ENCODE measurements at regions not wholly inside any gene's neighbourhood (a gene's known extent, or its start where the extent isn't known, plus 50 kb on each side); places are given as distances from the start of the nearest gene placed in this dataset.

DNA sequence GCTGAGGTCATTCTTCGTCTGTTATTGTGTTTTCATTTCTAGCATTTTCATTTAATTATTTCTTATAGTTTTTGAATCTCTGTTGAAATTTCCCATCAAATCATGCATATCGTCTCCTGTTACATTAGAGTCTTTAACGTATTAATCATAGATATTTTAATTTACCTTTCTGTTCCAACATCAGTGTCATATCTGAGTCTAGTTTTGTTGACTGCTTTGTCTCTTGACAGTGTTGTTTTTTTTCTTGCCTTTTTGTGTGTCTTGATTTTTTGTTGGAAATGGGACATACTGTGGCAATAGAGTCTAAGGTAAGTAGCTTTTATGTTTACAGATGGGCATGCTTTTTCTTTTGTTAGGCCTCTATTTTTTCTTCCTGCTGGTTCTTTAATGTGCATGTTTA, 286.8 kb upstream of the THRB start:
- TF ChIP-seq, protein P1, sequence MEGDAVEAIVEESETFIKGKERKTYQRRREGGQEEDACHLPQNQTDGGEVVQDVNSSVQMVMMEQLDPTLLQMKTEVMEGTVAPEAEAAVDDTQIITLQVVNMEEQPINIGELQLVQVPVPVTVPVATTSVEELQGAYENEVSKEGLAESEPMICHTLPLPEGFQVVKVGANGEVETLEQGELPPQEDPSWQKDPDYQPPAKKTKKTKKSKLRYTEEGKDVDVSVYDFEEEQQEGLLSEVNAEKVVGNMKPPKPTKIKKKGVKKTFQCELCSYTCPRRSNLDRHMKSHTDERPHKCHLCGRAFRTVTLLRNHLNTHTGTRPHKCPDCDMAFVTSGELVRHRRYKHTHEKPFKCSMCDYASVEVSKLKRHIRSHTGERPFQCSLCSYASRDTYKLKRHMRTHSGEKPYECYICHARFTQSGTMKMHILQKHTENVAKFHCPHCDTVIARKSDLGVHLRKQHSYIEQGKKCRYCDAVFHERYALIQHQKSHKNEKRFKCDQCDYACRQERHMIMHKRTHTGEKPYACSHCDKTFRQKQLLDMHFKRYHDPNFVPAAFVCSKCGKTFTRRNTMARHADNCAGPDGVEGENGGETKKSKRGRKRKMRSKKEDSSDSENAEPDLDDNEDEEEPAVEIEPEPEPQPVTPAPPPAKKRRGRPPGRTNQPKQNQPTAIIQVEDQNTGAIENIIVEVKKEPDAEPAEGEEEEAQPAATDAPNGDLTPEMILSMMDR (IDR thresholded peaks at IDR 0.05; ENCODE audit: extremely low read depth in 1 of 2, insufficient read depth in 1 of 2, low read depth in 1 of 2, low read length in 2 of 2), result no peak
- TF ChIP-seq POLR2AphosphoS5 (IDR thresholded peaks at IDR 0.05; ENCODE audit: insufficient read depth, low read depth, low read length), result no peak
- TF ChIP-seq JUN (IDR thresholded peaks at IDR 0.05; ENCODE audit: borderline replicate concordance, insufficient read depth, insufficient read length, low read depth), result no peak
- no peak for TF ChIP-seq POLR2A (IDR thresholded peaks at IDR 0.05; ENCODE audit: low read depth, low read length)
- no peak for TF ChIP-seq FOS (IDR thresholded peaks at IDR 0.05; ENCODE audit: borderline replicate concordance, insufficient read depth, low read length)
- TF ChIP-seq EZH2 (IDR thresholded peaks at IDR 0.05; ENCODE audit: borderline replicate concordance, low read depth, low read length, severe bottlenecking), result no peak
- TF ChIP-seq, protein P2, sequence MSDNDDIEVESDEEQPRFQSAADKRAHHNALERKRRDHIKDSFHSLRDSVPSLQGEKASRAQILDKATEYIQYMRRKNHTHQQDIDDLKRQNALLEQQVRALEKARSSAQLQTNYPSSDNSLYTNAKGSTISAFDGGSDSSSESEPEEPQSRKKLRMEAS (IDR thresholded peaks at IDR 0.05; ENCODE audit: insufficient read depth, insufficient read length), result no peak
- TF ChIP-seq GATA2 (IDR thresholded peaks at IDR 0.05; ENCODE audit: insufficient read depth, insufficient read length, low read depth, low read length), result no peak
- no peak for TF ChIP-seq MYC (IDR thresholded peaks at IDR 0.05; ENCODE audit: low read depth, low read length)

Measured in endothelial cell of umbilical vein (primary cell).